ENCODE measurements at regions not wholly inside any gene's neighbourhood (a gene's known extent, or its start where the extent isn't known, plus 50 kb on each side); places are given as distances from the start of the nearest gene placed in this dataset.

DNA sequence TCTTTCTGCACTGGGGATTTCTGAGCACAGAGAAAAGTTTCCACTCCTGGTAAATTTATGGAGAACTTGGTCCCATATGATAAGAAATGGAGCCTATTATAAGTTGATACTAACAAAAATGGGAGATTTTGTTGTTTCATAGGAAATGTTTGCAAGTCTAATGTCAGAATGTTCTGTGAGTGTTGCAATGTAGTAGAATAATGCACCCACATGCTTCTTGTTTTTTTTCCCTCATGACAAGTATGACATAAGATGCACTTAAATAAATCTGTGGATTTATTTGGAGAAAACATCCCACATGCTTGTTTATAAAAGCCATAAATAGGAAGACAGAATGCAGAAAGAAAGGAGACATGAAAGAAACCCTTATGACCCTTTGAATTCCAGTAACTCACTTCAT, 50.8 kb upstream of the KCNJ6 start:
- Histone ChIP-seq H3K9me3 (no peaks in the 10 kb centered on the region), H3K27me3 (no peaks in the 10 kb centered on the region), H3K4me3 (no peak overlapping the region), H3K4me1 (no peaks in the 10 kb centered on the region), H3K27ac (no peak overlapping the region), H3K36me3 (ENCODE audit: low read depth, missing control alignments) (no peaks in the 10 kb centered on the region)
- no peak for TF ChIP-seq POLR2A (IDR thresholded peaks at IDR 0.05)
- TF ChIP-seq, protein P1, sequence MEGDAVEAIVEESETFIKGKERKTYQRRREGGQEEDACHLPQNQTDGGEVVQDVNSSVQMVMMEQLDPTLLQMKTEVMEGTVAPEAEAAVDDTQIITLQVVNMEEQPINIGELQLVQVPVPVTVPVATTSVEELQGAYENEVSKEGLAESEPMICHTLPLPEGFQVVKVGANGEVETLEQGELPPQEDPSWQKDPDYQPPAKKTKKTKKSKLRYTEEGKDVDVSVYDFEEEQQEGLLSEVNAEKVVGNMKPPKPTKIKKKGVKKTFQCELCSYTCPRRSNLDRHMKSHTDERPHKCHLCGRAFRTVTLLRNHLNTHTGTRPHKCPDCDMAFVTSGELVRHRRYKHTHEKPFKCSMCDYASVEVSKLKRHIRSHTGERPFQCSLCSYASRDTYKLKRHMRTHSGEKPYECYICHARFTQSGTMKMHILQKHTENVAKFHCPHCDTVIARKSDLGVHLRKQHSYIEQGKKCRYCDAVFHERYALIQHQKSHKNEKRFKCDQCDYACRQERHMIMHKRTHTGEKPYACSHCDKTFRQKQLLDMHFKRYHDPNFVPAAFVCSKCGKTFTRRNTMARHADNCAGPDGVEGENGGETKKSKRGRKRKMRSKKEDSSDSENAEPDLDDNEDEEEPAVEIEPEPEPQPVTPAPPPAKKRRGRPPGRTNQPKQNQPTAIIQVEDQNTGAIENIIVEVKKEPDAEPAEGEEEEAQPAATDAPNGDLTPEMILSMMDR (IDR thresholded peaks at IDR 0.05) = no peak
- DNase-seq = no peak
- intact Hi-C loops (cut with DNase I; ENCODE audit: low total_unique reads) = no loop called here

DNA sequence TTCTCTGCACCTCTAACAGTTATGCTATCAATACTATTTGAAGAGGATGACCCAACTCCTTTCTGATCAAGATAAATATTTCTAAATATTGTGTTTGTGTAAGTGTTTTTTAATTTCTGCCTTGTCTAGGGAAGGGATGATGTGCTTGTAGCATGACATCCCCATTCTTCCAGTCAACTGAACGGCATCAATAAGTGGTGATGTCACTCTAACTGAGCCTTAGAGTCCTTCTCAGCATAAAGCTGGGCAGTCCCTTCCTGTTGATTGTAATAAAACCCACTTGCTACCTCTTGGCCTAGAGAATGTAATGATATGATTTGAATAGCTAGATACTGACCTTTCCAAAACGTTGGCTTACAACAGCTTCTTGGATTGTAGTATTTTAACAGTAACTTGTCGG, 52.5 kb upstream of the KCNJ6 start:
- intact Hi-C loops (cut with DNase I; ENCODE audit: low total_unique reads) = no loop called here
- TF ChIP-seq, protein P1 (IDR thresholded peaks at IDR 0.05) = no peak
- no peak for TF ChIP-seq POLR2A (IDR thresholded peaks at IDR 0.05)
- WGBS, 2 donors = 81 to 84% methylated on average over 3 of the region's 3 CpGs

DNA sequence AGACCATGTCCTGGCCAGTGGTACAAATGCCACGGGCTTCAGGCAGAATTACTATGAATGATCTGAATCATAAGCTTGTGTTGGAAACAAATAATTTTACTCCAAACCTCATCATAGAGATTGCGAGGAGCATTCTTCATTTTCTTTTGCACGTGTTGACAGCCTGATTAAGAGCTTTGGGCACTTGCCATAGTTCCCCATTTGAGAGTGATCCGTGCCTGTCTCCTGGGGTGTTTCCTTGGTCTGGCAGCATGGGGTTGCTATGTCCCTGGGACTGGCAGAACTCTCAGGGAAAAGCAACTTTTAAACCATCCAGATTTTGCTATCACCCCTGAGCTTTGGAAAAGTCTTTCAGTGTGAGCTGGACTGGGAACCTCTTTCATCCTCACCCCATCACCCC, 54.3 kb upstream of the KCNJ6 start:
- no peaks in the 10 kb centered on the region for H3K36me3 ChIP-seq (ENCODE audit: low read depth, missing control alignments)
- intact Hi-C loops (cut with DNase I; ENCODE audit: low total_unique reads) = no loop called here
- whole genome bisulfite sequencing, 2 donors = 65 to 70% methylated on average over 4 of the region's 4 CpGs
- H3K4me3 ChIP-seq = no peak overlapping the region
- no peak for DNase-seq
- H3K4me1 ChIP-seq = no peaks in the 10 kb centered on the region
- no peaks in the 10 kb centered on the region for H3K27me3 ChIP-seq
- TF ChIP-seq, protein P1 (IDR thresholded peaks at IDR 0.05) = no peak
- TF ChIP-seq POLR2A (IDR thresholded peaks at IDR 0.05) = no peak
- H3K9me3 ChIP-seq = no peaks in the 10 kb centered on the region
- no peak overlapping the region for H3K27ac ChIP-seq

More for the DNA sequence above, 52.5 kb upstream of the KCNJ6 start:
- H3K4me1 ChIP-seq = no peaks in the 10 kb centered on the region
- no peak overlapping the region for H3K27ac ChIP-seq
- H3K36me3 ChIP-seq (ENCODE audit: low read depth, missing control alignments) = no peaks in the 10 kb centered on the region
- H3K4me3 ChIP-seq = no peak overlapping the region
- DNase-seq = no peak
- H3K27me3 ChIP-seq = no peaks in the 10 kb centered on the region
- H3K9me3 ChIP-seq = no peaks in the 10 kb centered on the region

DNA sequence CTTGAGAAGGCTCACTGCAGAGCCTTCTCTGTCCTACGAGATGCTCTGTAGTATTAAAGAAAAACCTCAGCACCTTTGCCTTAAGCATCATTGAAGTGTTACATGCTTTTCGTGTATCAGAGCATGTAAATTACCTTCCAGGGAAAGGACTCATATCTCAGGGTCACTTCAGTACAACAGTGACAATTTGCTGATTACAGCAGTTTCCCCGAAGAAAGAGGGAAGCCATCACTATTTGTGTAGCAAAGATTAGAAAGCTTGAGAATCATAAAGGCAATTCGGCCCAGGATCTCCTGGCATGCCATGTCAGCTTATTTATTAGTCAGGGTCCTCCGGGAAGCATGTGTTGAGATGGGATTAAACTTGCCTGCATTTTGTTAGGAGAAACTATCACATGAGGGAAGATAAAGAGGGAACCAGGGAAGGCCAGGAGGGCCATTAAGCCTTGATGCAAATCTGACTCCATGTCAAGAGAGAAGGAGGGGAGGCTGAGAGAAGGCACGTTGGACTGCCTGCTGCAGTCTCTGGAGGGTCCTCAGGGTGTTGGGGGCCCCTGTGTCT, 55.2 kb upstream of the KCNJ6 start:
- 49 to 54% methylated on average over 6 of the region's 6 CpGs for WGBS, 2 donors

DNA sequence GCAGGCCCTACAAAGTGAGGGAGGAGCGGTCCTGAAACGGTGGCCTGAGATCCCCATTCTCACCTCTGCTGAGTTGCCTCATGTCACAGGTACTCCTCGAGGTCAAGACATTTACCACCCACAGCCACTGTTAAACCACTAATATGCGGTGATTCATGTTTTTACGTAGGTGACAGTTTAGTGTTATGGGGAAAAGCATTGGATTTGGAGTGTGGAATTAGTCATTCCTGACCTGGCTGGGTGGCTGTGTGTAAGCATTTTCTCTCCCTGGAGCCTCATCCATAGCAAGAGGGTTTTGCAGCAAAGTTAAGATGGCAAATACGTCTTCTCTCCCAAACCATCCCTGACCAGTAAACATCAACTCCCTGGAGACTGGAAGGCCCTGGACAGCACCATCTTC, 57.8 kb upstream of the KCNJ6 start:
- TF ChIP-seq POLR2A (IDR thresholded peaks at IDR 0.05) = no peak
- TF ChIP-seq, protein P1 (IDR thresholded peaks at IDR 0.05) = no peak
- 91 to 93% methylated on average over 5 to 6 of the region's 6 CpGs for WGBS, 2 donors
- intact Hi-C loops (cut with DNase I; ENCODE audit: low total_unique reads) = no loop called here
- Histone ChIP-seq H3K4me3 (no peak overlapping the region), H3K9me3 (no peaks in the 10 kb centered on the region), H3K36me3 (ENCODE audit: low read depth, missing control alignments) (no peaks in the 10 kb centered on the region), H3K27ac (no peak overlapping the region), H3K4me1 (no peaks in the 10 kb centered on the region), H3K27me3 (no peaks in the 10 kb centered on the region)
- no peak for DNase-seq

More for the DNA sequence above, 55.2 kb upstream of the KCNJ6 start:
- no peaks in the 10 kb centered on the region for H3K36me3 ChIP-seq (ENCODE audit: low read depth, missing control alignments)
- H3K27me3 ChIP-seq = no peaks in the 10 kb centered on the region
- TF ChIP-seq, protein P1 (IDR thresholded peaks at IDR 0.05) = no peak
- no peak overlapping the region for H3K27ac ChIP-seq
- intact Hi-C loops (cut with DNase I; ENCODE audit: low total_unique reads) = no loop called here
- no peaks in the 10 kb centered on the region for H3K4me1 ChIP-seq
- DNase-seq = no peak
- H3K9me3 ChIP-seq = no peaks in the 10 kb centered on the region
- H3K4me3 ChIP-seq = no peak overlapping the region
